ENCODE measurements at regions not wholly inside any gene's neighbourhood (a gene's known extent, or its start where the extent isn't known, plus 50 kb on each side); places are given as distances from the start of the nearest gene placed in this dataset.

DNA sequence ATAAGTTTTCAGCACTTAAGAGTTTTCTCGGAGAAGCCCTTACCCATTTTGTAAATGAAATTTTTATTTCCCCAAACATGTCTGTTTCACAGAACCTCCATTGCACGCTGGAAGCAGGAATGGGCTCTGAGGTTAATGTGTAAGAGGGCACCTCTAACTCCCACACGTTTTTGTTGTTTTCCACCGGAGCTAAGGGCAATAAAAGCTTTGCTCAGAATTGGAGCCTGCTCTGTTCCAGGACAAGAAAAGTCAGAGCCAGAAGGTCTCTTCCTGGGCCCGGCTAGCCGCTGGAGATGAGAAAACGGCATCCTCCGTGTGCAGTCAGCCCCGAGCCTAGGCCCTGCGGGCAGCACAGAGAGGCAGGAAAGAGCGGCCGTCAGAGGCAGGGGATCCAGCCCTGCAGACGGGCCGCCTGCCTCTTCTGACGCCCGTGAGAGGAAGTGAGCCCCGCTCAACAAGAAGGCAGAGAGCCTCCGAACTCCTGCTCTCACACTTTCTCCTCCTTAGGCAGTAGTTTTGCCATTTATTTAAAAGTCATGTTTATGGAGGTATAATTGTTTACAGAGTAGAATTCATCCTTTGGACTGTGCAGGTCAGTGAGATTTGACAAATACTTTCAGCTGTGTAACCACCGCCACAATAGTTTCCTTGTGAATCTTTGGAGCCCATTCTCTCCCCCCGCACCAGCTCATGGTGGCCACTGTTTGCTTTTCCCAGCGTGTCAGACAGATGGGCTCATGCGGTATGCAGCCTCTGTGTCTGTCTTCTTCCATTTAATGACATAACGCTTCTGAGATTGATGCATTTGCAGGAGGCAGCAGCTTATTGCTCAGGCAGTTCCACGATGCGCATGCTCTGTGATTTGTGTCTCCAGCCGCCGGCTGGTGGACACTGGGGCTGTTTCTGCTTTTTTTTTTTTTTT lies 117.3 kb downstream of the GALR1 start (continued):
- TF ChIP-seq, protein P1, sequence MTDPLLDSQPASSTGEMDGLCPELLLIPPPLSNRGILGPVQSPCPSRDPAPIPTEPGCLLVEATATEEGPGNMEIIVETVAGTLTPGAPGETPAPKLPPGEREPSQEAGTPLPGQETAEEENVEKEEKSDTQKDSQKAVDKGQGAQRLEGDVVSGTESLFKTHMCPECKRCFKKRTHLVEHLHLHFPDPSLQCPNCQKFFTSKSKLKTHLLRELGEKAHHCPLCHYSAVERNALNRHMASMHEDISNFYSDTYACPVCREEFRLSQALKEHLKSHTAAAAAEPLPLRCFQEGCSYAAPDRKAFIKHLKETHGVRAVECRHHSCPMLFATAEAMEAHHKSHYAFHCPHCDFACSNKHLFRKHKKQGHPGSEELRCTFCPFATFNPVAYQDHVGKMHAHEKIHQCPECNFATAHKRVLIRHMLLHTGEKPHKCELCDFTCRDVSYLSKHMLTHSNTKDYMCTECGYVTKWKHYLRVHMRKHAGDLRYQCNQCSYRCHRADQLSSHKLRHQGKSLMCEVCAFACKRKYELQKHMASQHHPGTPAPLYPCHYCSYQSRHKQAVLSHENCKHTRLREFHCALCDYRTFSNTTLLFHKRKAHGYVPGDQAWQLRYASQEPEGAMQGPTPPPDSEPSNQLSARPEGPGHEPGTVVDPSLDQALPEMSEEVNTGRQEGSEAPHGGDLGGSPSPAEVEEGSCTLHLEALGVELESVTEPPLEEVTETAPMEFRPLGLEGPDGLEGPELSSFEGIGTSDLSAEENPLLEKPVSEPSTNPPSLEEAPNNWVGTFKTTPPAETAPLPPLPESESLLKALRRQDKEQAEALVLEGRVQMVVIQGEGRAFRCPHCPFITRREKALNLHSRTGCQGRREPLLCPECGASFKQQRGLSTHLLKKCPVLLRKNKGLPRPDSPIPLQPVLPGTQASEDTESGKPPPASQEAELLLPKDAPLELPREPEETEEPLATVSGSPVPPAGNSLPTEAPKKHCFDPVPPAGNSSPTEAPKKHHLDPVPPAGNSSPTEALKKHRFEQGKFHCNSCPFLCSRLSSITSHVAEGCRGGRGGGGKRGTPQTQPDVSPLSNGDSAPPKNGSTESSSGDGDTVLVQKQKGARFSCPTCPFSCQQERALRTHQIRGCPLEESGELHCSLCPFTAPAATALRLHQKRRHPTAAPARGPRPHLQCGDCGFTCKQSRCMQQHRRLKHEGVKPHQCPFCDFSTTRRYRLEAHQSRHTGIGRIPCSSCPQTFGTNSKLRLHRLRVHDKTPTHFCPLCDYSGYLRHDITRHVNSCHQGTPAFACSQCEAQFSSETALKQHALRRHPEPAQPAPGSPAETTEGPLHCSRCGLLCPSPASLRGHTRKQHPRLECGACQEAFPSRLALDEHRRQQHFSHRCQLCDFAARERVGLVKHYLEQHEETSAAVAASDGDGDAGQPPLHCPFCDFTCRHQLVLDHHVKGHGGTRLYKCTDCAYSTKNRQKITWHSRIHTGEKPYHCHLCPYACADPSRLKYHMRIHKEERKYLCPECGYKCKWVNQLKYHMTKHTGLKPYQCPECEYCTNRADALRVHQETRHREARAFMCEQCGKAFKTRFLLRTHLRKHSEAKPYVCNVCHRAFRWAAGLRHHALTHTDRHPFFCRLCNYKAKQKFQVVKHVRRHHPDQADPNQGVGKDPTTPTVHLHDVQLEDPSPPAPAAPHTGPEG (CRISPR knock-in tag; IDR thresholded peaks at IDR 0.05) = no peak
- TF ChIP-seq KDM2A (CRISPR knock-in tag; IDR thresholded peaks at IDR 0.05; ENCODE audit: borderline replicate concordance, low read depth) = 0 out of 2 replicates have a peak, but pooled peaks have one; percentile 49
- TF ChIP-seq ZBTB38 (CRISPR knock-in tag; IDR thresholded peaks at IDR 0.05) = no peak
- TF ChIP-seq PHF5A (CRISPR knock-in tag; IDR thresholded peaks at IDR 0.05; ENCODE audit: low read depth, unreplicated experiment) = no peak
- TF ChIP-seq ZFP90 (CRISPR knock-in tag; IDR thresholded peaks at IDR 0.05; ENCODE audit: borderline replicate concordance) = no peak
- TF ChIP-seq ZNF275 (CRISPR knock-in tag; IDR thresholded peaks at IDR 0.05; ENCODE audit: borderline replicate concordance) = 0 out of 2 replicates have a peak, but pooled peaks have one; percentile 42
- TF ChIP-seq, protein P2, sequence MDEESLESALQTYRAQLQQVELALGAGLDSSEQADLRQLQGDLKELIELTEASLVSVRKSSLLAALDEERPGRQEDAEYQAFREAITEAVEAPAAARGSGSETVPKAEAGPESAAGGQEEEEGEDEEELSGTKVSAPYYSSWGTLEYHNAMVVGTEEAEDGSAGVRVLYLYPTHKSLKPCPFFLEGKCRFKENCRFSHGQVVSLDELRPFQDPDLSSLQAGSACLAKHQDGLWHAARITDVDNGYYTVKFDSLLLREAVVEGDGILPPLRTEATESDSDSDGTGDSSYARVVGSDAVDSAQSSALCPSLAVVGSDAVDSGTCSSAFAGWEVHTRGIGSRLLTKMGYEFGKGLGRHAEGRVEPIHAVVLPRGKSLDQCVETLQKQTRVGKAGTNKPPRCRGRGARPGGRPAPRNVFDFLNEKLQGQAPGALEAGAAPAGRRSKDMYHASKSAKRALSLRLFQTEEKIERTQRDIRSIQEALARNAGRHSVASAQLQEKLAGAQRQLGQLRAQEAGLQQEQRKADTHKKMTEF (CRISPR knock-in tag; IDR thresholded peaks at IDR 0.05) = peak; percentile 59
- no peak for TF ChIP-seq ZNF780A (CRISPR knock-in tag; IDR thresholded peaks at IDR 0.05)
- TF ChIP-seq KDM4B (CRISPR knock-in tag; IDR thresholded peaks at IDR 0.05) = 0 out of 2 replicates have a peak, but pooled peaks have one; percentile 35
- TF ChIP-seq ZNF772 (CRISPR knock-in tag; IDR thresholded peaks at IDR 0.05) = peak; percentile 20; the same call in 1 of the 2 replicates
- peak; percentile 79 for TF ChIP-seq ASH2L (IDR thresholded peaks at IDR 0.05; ENCODE audit: insufficient read length, low read depth, low read length)
- TF ChIP-seq FOXC1 (CRISPR knock-in tag; IDR thresholded peaks at IDR 0.05; ENCODE audit: borderline replicate concordance) = no peak
- TF ChIP-seq ZSCAN25 (CRISPR knock-in tag; IDR thresholded peaks at IDR 0.05) = no peak
- TF ChIP-seq SMYD3 (CRISPR knock-in tag; IDR thresholded peaks at IDR 0.05) = 0 out of 2 replicates have a peak, but pooled peaks have one; percentile 26
- TF ChIP-seq, protein P3, sequence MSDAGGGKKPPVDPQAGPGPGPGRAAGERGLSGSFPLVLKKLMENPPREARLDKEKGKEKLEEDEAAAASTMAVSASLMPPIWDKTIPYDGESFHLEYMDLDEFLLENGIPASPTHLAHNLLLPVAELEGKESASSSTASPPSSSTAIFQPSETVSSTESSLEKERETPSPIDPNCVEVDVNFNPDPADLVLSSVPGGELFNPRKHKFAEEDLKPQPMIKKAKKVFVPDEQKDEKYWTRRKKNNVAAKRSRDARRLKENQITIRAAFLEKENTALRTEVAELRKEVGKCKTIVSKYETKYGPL (CRISPR knock-in tag; IDR thresholded peaks at IDR 0.05) = no peak

All from HepG2 (cell line).